ENCODE measurements at regions not wholly inside any gene's neighbourhood (a gene's known extent, or its start where the extent isn't known, plus 50 kb on each side); places are given as distances from the start of the nearest gene placed in this dataset.

- Histone ChIP-seq H3K9ac (ENCODE audit: low read depth in 1 of 2, low read length in 2 of 2) (no peak overlapping the region), H3K36me3 (ENCODE audit: control insufficient read depth in 2 of 2, insufficient read depth in 2 of 2, low read length in 2 of 2) (no peaks in the 10 kb centered on the region), H3K4me3 (ENCODE audit: low read length in 2 of 2) (no peak overlapping the region), H3K9me3 (ENCODE audit: control insufficient read depth in 2 of 2, low read length in 2 of 2) (peaks cover 4 to 13% of the 10 kb centered on the region in 2 donors), H3K27me3 (ENCODE audit: control insufficient read depth in 2 of 2, insufficient read depth in 2 of 2, low read length in 2 of 2) (no peaks in the 10 kb centered on the region), H3K4me1 (ENCODE audit: control insufficient read depth in 2 of 2, insufficient read depth in 2 of 2, low read length in 2 of 2) (peaks cover 28 to 29% of the 10 kb centered on the region in 2 donors), H3K27ac (ENCODE audit: low read depth in 2 of 2, low read length in 2 of 2) (no peak overlapping the region)
These were observed 98.9 kb downstream of the RPLP1 start for GRCh38 chr15:69551391-69552056.

DNA sequence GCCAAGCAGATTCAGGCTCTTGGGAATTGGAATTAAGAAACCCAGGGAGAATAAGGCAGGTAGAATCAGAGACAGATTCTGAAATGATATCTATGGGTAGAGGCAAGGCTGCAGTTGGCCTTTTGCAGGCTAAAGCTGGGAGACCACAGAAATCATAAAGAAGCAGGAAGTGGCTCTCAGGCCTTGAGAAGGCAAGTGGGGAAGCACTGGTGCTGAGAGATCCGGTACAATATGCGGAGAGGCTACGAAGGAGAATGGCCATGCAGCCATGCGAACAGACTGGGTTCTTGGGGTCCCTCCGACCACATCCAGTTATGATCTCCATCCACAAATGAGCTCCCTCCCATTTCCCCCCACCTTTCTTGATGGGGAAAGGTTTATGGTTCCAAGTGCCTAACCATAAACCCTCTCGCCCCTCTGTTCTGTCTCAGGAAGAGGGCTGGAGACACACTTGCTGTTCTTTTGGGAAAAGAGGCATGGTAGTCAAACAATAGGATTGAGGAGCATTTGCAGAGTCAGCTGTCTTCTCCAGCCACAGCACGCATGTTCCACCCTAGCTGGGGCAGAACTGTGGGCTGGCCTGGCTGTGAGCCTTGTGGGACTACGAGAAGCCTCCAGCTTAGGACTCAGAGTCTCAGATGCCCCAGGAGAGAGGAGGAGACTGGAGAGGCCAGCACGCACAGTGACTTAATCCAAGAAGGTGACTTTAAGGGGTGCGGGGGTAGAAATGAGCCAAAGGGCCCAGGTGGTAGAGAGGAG is 99.6 kb downstream of the RPLP1 start:
- Histone ChIP-seq H3K27me3 (ENCODE audit: control insufficient read depth in 2 of 2, insufficient read depth in 2 of 2, low read length in 2 of 2) (no peaks in the 10 kb centered on the region), H3K4me1 (ENCODE audit: control insufficient read depth in 2 of 2, insufficient read depth in 2 of 2, low read length in 2 of 2) (peaks cover 33 to 34% of the 10 kb centered on the region in 2 donors), H3K36me3 (ENCODE audit: control insufficient read depth in 2 of 2, insufficient read depth in 2 of 2, low read length in 2 of 2) (no peaks in the 10 kb centered on the region), H3K4me3 (ENCODE audit: low read length in 2 of 2) (no peak overlapping the region), H3K9me3 (ENCODE audit: control insufficient read depth in 2 of 2, low read length in 2 of 2) (peaks cover 4 to 13% of the 10 kb centered on the region in 2 donors), H3K27ac (ENCODE audit: low read depth in 2 of 2, low read length in 2 of 2) (no peak overlapping the region), H3K9ac (ENCODE audit: low read depth in 1 of 2, low read length in 2 of 2) (no peak overlapping the region)

- peak overlapping the region; percentile 45 to 78 for H3K27ac ChIP-seq (ENCODE audit: low read depth in 2 of 2, low read length in 2 of 2)
- H3K9me3 ChIP-seq (ENCODE audit: control insufficient read depth in 2 of 2, low read length in 2 of 2): peaks cover 4 to 13% of the 10 kb centered on the region in 2 donors
- H3K4me1 ChIP-seq (ENCODE audit: control insufficient read depth in 2 of 2, insufficient read depth in 2 of 2, low read length in 2 of 2): peaks cover 43 to 49% of the 10 kb centered on the region in 2 donors
- H3K4me3 ChIP-seq (ENCODE audit: low read length in 2 of 2): peak overlapping the region in 1 of 2 donors; percentile 51
- no peaks in the 10 kb centered on the region for H3K27me3 ChIP-seq (ENCODE audit: control insufficient read depth in 2 of 2, insufficient read depth in 2 of 2, low read length in 2 of 2)
- H3K36me3 ChIP-seq (ENCODE audit: control insufficient read depth in 2 of 2, insufficient read depth in 2 of 2, low read length in 2 of 2): no peaks in the 10 kb centered on the region
- H3K9ac ChIP-seq (ENCODE audit: low read depth in 1 of 2, low read length in 2 of 2): no peak overlapping the region
These were observed 101.1 kb downstream of the RPLP1 start for GRCh38 chr15:69553686-69554085.

- no peak overlapping the region for H3K9ac ChIP-seq (ENCODE audit: low read depth in 1 of 2, low read length in 2 of 2)
- no peaks in the 10 kb centered on the region for H3K27me3 ChIP-seq (ENCODE audit: control insufficient read depth in 2 of 2, insufficient read depth in 2 of 2, low read length in 2 of 2)
- no peaks in the 10 kb centered on the region for H3K36me3 ChIP-seq (ENCODE audit: control insufficient read depth in 2 of 2, insufficient read depth in 2 of 2, low read length in 2 of 2)
- peaks cover 4 to 13% of the 10 kb centered on the region in 2 donors for H3K9me3 ChIP-seq (ENCODE audit: control insufficient read depth in 2 of 2, low read length in 2 of 2)
- peak overlapping the region in 1 of 2 donors; percentile 51 for H3K4me3 ChIP-seq (ENCODE audit: low read length in 2 of 2)
- peak overlapping the region; percentile 45 to 78 for H3K27ac ChIP-seq (ENCODE audit: low read depth in 2 of 2, low read length in 2 of 2)
- peaks cover 43 to 55% of the 10 kb centered on the region in 2 donors for H3K4me1 ChIP-seq (ENCODE audit: control insufficient read depth in 2 of 2, insufficient read depth in 2 of 2, low read length in 2 of 2)
These were observed 101.8 kb downstream of the RPLP1 start for GRCh38 chr15:69554279-69554961.

DNA sequence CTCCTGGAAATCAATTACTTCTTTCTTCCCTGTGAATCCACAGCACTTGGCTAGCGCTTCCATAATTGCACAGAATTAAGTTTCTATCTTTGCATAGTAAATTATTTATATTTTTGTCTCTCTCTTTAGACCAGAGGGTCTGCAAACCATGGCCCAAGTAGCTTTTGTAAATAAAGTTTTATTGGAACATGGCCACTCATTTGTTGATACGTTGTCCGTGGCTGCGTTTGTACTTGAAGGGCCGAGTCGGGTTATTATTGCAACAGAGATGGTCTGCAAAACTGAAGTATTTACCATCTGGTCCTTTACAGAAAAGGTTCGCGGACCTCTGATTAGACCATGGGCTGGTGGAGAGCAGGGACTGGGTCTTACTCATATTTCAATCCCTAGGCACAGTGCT is 102.5 kb downstream of the RPLP1 start:
- Histone ChIP-seq H3K27me3 (ENCODE audit: control insufficient read depth in 2 of 2, insufficient read depth in 2 of 2, low read length in 2 of 2) (no peaks in the 10 kb centered on the region), H3K27ac (ENCODE audit: low read depth in 2 of 2, low read length in 2 of 2) (peak overlapping the region; percentile 27 to 78), H3K4me1 (ENCODE audit: control insufficient read depth in 2 of 2, insufficient read depth in 2 of 2, low read length in 2 of 2) (peaks cover 43 to 56% of the 10 kb centered on the region in 2 donors), H3K9ac (ENCODE audit: low read depth in 1 of 2, low read length in 2 of 2) (no peak overlapping the region), H3K9me3 (ENCODE audit: control insufficient read depth in 2 of 2, low read length in 2 of 2) (peaks cover 4 to 13% of the 10 kb centered on the region in 2 donors), H3K4me3 (ENCODE audit: low read length in 2 of 2) (peak overlapping the region in 1 of 2 donors; percentile 9), H3K36me3 (ENCODE audit: control insufficient read depth in 2 of 2, insufficient read depth in 2 of 2, low read length in 2 of 2) (no peaks in the 10 kb centered on the region)

DNA sequence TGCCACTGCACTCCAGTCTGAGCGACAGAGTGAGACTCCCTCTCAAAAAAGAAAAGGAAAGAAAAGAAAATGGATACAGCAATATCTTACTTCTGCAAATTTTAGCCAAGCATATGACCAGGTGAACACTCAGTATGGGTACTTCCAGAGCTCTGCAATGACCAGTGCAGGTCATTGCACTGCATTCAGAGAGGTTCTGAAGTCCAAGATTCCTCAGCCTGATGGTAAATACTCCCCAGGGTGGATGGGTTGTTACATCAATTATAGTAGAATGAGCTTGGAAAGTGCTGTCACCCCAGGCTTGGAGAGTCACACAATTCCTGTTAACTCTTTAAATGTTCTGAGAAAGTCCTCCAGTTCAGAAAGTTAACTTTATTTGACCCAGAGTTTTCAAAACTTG is 103.7 kb downstream of the RPLP1 start:
- Histone ChIP-seq H3K36me3 (ENCODE audit: control insufficient read depth in 2 of 2, insufficient read depth in 2 of 2, low read length in 2 of 2) (no peaks in the 10 kb centered on the region), H3K4me1 (ENCODE audit: control insufficient read depth in 2 of 2, insufficient read depth in 2 of 2, low read length in 2 of 2) (peaks cover 47 to 68% of the 10 kb centered on the region in 2 donors), H3K27ac (ENCODE audit: low read depth in 2 of 2, low read length in 2 of 2) (peak overlapping the region in 1 of 2 donors; percentile 19), H3K9ac (ENCODE audit: low read depth in 1 of 2, low read length in 2 of 2) (no peak overlapping the region), H3K27me3 (ENCODE audit: control insufficient read depth in 2 of 2, insufficient read depth in 2 of 2, low read length in 2 of 2) (no peaks in the 10 kb centered on the region), H3K9me3 (ENCODE audit: control insufficient read depth in 2 of 2, low read length in 2 of 2) (peaks cover 4 to 12% of the 10 kb centered on the region in 2 donors), H3K4me3 (ENCODE audit: low read length in 2 of 2) (no peak overlapping the region)

- no peak overlapping the region for H3K9ac ChIP-seq (ENCODE audit: low read depth in 1 of 2, low read length in 2 of 2)
- H3K27me3 ChIP-seq (ENCODE audit: control insufficient read depth in 2 of 2, insufficient read depth in 2 of 2, low read length in 2 of 2): no peaks in the 10 kb centered on the region
- H3K27ac ChIP-seq (ENCODE audit: low read depth in 2 of 2, low read length in 2 of 2): peak overlapping the region; percentile 59 to 71
- no peak overlapping the region for H3K4me3 ChIP-seq (ENCODE audit: low read length in 2 of 2)
- H3K9me3 ChIP-seq (ENCODE audit: control insufficient read depth in 2 of 2, low read length in 2 of 2): peaks cover 2 to 5% of the 10 kb centered on the region in 2 donors
- peaks cover 52 to 74% of the 10 kb centered on the region in 2 donors for H3K4me1 ChIP-seq (ENCODE audit: control insufficient read depth in 2 of 2, insufficient read depth in 2 of 2, low read length in 2 of 2)
- H3K36me3 ChIP-seq (ENCODE audit: control insufficient read depth in 2 of 2, insufficient read depth in 2 of 2, low read length in 2 of 2): no peaks in the 10 kb centered on the region
These were observed 104.5 kb downstream of the RPLP1 start for GRCh38 chr15:69557020-69557706.

DNA sequence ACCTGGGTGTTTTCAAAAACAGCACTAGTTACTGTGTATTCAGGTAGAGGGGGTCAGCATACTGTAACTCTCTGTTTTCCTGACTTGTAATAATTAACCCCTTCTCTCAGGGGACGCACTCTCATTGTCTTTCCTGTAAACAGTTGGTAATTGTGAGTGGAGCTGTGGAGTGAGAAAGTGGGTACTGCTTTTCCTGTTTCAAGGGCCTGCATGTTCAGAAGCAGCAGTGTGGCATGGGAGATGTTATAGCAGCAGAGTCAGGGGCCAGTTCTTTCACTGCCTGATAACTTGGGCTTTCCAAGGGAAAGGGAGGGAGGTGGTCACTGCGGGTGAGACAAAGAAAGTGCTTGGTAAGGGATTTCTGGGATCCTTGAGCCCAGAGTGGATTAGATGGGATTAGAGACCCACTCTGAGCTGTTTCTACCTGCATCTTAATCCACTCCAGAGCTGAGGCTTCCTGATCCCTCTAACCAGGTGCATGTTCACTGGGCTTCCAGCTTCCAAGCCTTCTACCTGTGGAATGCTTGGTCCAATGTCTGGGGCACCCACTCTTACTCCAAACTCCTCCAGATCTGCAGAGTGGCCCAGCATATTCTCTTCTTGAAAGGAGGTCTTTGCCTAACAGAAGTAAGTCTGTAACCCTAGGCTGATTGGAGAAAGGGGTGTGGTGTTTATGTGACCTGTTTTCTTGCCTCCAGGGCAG is 105.2 kb downstream of the RPLP1 start:
- H3K4me1 ChIP-seq (ENCODE audit: control insufficient read depth in 2 of 2, insufficient read depth in 2 of 2, low read length in 2 of 2): peaks cover 59 to 81% of the 10 kb centered on the region in 2 donors
- H3K9ac ChIP-seq (ENCODE audit: low read depth in 1 of 2, low read length in 2 of 2): no peak overlapping the region
- H3K36me3 ChIP-seq (ENCODE audit: control insufficient read depth in 2 of 2, insufficient read depth in 2 of 2, low read length in 2 of 2): no peaks in the 10 kb centered on the region
- no peaks in the 10 kb centered on the region for H3K27me3 ChIP-seq (ENCODE audit: control insufficient read depth in 2 of 2, insufficient read depth in 2 of 2, low read length in 2 of 2)
- peak overlapping the region; percentile 59 to 71 for H3K27ac ChIP-seq (ENCODE audit: low read depth in 2 of 2, low read length in 2 of 2)
- H3K9me3 ChIP-seq (ENCODE audit: control insufficient read depth in 2 of 2, low read length in 2 of 2): no peaks in the 10 kb centered on the region
- H3K4me3 ChIP-seq (ENCODE audit: low read length in 2 of 2): no peak overlapping the region

- Histone ChIP-seq H3K4me3 (ENCODE audit: low read length in 2 of 2) (no peak overlapping the region), H3K9me3 (ENCODE audit: control insufficient read depth in 2 of 2, low read length in 2 of 2) (no peaks in the 10 kb centered on the region), H3K9ac (ENCODE audit: low read depth in 1 of 2, low read length in 2 of 2) (no peak overlapping the region), H3K27ac (ENCODE audit: low read depth in 2 of 2, low read length in 2 of 2) (no peak overlapping the region), H3K4me1 (ENCODE audit: control insufficient read depth in 2 of 2, insufficient read depth in 2 of 2, low read length in 2 of 2) (peaks cover 53 to 76% of the 10 kb centered on the region in 2 donors), H3K27me3 (ENCODE audit: control insufficient read depth in 2 of 2, insufficient read depth in 2 of 2, low read length in 2 of 2) (no peaks in the 10 kb centered on the region), H3K36me3 (ENCODE audit: control insufficient read depth in 2 of 2, insufficient read depth in 2 of 2, low read length in 2 of 2) (no peaks in the 10 kb centered on the region)
These were observed 107.0 kb downstream of the RPLP1 start for GRCh38 chr15:69559440-69560190.

Measured in mucosa of rectum (tissue), 2 donors.